OCI-M1 (cell line): ENCODE measurements at regions not wholly inside any gene's neighbourhood (a gene's known extent, or its start where the extent isn't known, plus 50 kb on each side); places are given as distances from the start of the nearest gene placed in this dataset.

Source experiments
- DNase-seq: peaks from one replicate; lab custom pipeline; 2025; lab: John Stamatoyannopoulos, UW

GRCh38 chr7:67553378-67553777, 556.7 kb downstream of the TYW1 start:
- DNase-seq = no peak

GRCh38 chr7:67554986-67555385, 558.4 kb downstream of the TYW1 start:
- DNase-seq = no peak

- no peak for DNase-seq
Observed at GRCh38 chr7:67564959-67565358, 568.3 kb downstream of the TYW1 start.

GRCh38 chr7:67566101-67566500, 569.5 kb downstream of the TYW1 start:
- no peak for DNase-seq

- DNase-seq = no peak
Observed at GRCh38 chr7:67571026-67571545, 574.5 kb downstream of the TYW1 start.

- DNase-seq = peak; percentile 45
Observed at GRCh38 chr7:67573639-67574038, 577.0 kb downstream of the TYW1 start.

GRCh38 chr7:67588631-67589030, 592.0 kb downstream of the TYW1 start:
- no peak for DNase-seq

- DNase-seq = no peak
Observed at GRCh38 chr7:67589183-67589582, 592.5 kb downstream of the TYW1 start.

- no peak for DNase-seq
Observed at GRCh38 chr7:67590649-67591048, 594.0 kb downstream of the TYW1 start.

GRCh38 chr7:67593794-67594193, 597.2 kb downstream of the TYW1 start:
- no peak for DNase-seq

- no peak for DNase-seq
Observed at GRCh38 chr7:67595431-67596180, 599.0 kb downstream of the TYW1 start.

- DNase-seq = no peak
Observed at GRCh38 chr7:67597161-67597560, 600.5 kb downstream of the TYW1 start.

- no peak for DNase-seq
Observed at GRCh38 chr7:67598469-67598868, 601.8 kb downstream of the TYW1 start.

- no peak for DNase-seq
Observed at GRCh38 chr7:67599331-67600062, 602.9 kb downstream of the TYW1 start.

- DNase-seq = no peak
Observed at GRCh38 chr7:67602246-67602887, 605.7 kb downstream of the TYW1 start.

GRCh38 chr7:67604461-67605386, 608.1 kb downstream of the TYW1 start:
- DNase-seq = peak; percentile 35

GRCh38 chr7:67608806-67609205, 612.2 kb downstream of the TYW1 start:
- no peak for DNase-seq

- no peak for DNase-seq
Observed at GRCh38 chr7:67610897-67611296, 614.3 kb downstream of the TYW1 start.

GRCh38 chr7:67614843-67615242, 618.2 kb downstream of the TYW1 start:
- DNase-seq = peak; percentile 16

- DNase-seq = no peak
Observed at GRCh38 chr7:67616517-67616916, 619.9 kb downstream of the TYW1 start.

- DNase-seq = no peak
Observed at GRCh38 chr7:67618556-67619162, 622.0 kb downstream of the TYW1 start.
